GM12891 (cell line): ENCODE measurements at regions not wholly inside any gene's neighbourhood (a gene's known extent, or its start where the extent isn't known, plus 50 kb on each side); places are given as distances from the start of the nearest gene placed in this dataset.

Source experiments
- POLR2A ChIP-seq: IDR thresholded peaks from 2 replicates; pipeline ENCODE4 v1.6.1; 2011; ENCODE audit warnings: low read depth, low read length, control low read depth
- POLR2AphosphoS5 ChIP-seq: IDR thresholded peaks from 2 replicates; pipeline ENCODE4 v1.6.1; 2011; ENCODE audit warnings: low read depth, low read length, control low read depth

DNA sequence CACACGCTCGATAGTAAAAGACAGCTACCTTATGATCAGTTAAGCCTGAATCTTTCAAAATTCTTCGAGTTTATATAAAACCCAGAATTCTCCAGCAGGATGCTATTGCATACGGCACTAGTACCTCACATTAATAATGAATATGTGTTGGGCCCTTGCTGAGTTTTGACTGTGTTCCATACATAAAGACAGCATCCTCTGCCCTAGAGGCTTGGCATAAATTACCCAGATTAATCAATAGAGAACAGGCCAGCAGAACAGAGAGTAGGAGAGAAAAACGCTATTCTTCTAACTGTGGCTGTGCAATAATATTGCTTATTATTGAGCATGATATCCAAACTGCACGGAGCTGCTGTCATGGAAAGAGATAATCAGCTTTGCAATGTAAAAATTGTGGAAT is 194.3 kb downstream of the SOX11 start:
- no peak for TF ChIP-seq POLR2AphosphoS5
- TF ChIP-seq POLR2A, result no peak
